ENCODE measurements at regions not wholly inside any gene's neighbourhood (a gene's known extent, or its start where the extent isn't known, plus 50 kb on each side); places are given as distances from the start of the nearest gene placed in this dataset.

GRCh38 chr6:98117068-98117467 is 717.3 kb upstream of the POU3F2 start:
- DNase-seq (ENCODE audit: low spot score in 2 of 2), result no peak

GRCh38 chr6:98118397-98119045 is 715.9 kb upstream of the POU3F2 start:
- DNase-seq (ENCODE audit: low spot score in 2 of 2), result no peak
- no peaks in the 10 kb centered on the region for H3K36me3 ChIP-seq
- H3K4me3 ChIP-seq, result no peak overlapping the region
- TF ChIP-seq CTCF (IDR thresholded peaks at IDR 0.05), result no peak
- H3K9me3 ChIP-seq, result no peaks in the 10 kb centered on the region
- H3K27ac ChIP-seq, result no peak overlapping the region
- no peaks in the 10 kb centered on the region for H3K4me1 ChIP-seq
- no peaks in the 10 kb centered on the region for H3K27me3 ChIP-seq
- intact Hi-C loops (cut with DNase I), result no loop called here

More at GRCh38 chr6:98117068-98117467, 717.3 kb upstream of the POU3F2 start:
- no peaks in the 10 kb centered on the region for H3K9me3 ChIP-seq
- H3K36me3 ChIP-seq, result no peaks in the 10 kb centered on the region
- TF ChIP-seq CTCF (IDR thresholded peaks at IDR 0.05), result no peak
- intact Hi-C loops (cut with DNase I), result no loop called here
- H3K4me3 ChIP-seq, result no peak overlapping the region
- no peaks in the 10 kb centered on the region for H3K27me3 ChIP-seq
- H3K27ac ChIP-seq, result no peak overlapping the region
- no peaks in the 10 kb centered on the region for H3K4me1 ChIP-seq

GRCh38 chr6:98124171-98124570 is 710.2 kb upstream of the POU3F2 start:
- H3K4me1 ChIP-seq, result no peaks in the 10 kb centered on the region
- no peaks in the 10 kb centered on the region for H3K27me3 ChIP-seq
- H3K4me3 ChIP-seq, result no peak overlapping the region
- H3K36me3 ChIP-seq, result no peaks in the 10 kb centered on the region
- no peaks in the 10 kb centered on the region for H3K9me3 ChIP-seq
- DNase-seq (ENCODE audit: low spot score in 2 of 2), result no peak
- no peak overlapping the region for H3K27ac ChIP-seq
- no peak for TF ChIP-seq CTCF (IDR thresholded peaks at IDR 0.05)
- intact Hi-C loops (cut with DNase I), result no loop called here

- H3K36me3 ChIP-seq, result no peaks in the 10 kb centered on the region
Observed at GRCh38 chr6:98131290-98131990, 702.9 kb upstream of the POU3F2 start.

GRCh38 chr6:98136333-98136732 is 698.0 kb upstream of the POU3F2 start:
- intact Hi-C loops (cut with DNase I), result no loop called here
- Histone ChIP-seq H3K4me1 (no peaks in the 10 kb centered on the region), H3K4me3 (no peak overlapping the region), H3K27me3 (no peaks in the 10 kb centered on the region), H3K9me3 (no peaks in the 10 kb centered on the region), H3K27ac (no peak overlapping the region), H3K36me3 (no peaks in the 10 kb centered on the region)
- no peak for DNase-seq (ENCODE audit: low spot score in 2 of 2)
- TF ChIP-seq CTCF (IDR thresholded peaks at IDR 0.05), result no peak

More at GRCh38 chr6:98131290-98131990, 702.9 kb upstream of the POU3F2 start:
- intact Hi-C loops (cut with DNase I), result no loop called here
- Histone ChIP-seq H3K4me3 (no peak overlapping the region), H3K4me1 (no peaks in the 10 kb centered on the region), H3K9me3 (no peaks in the 10 kb centered on the region), H3K27ac (no peak overlapping the region), H3K27me3 (no peaks in the 10 kb centered on the region)
- TF ChIP-seq CTCF (IDR thresholded peaks at IDR 0.05), result no peak
- DNase-seq (ENCODE audit: low spot score in 2 of 2), result no peak
